A673 (cell line): ENCODE measurements at regions not wholly inside any gene's neighbourhood (a gene's known extent, or its start where the extent isn't known, plus 50 kb on each side); places are given as distances from the start of the nearest gene placed in this dataset.

Source experiments
- BruUV-seq: library from RNA; stranded (reverse); fragments of 400-500 nt; replicated peaks from 2 replicates; lab custom pipeline; 2021; lab: Mats Ljungman, UMichigan
- CTCF ChIA-PET: fragments of 300-600 bp; sonication (Branson Sonifier 250); formaldehyde crosslinking; loops from one replicate; lab custom pipeline; 2022; ENCODE audit warnings: antibody characterized with exemption; lab: Charles Lee
- POLR2A ChIA-PET: fragments of 300-600 bp; sonication (Branson Sonifier 250); formaldehyde crosslinking; loops from one replicate; lab custom pipeline; 2022; ENCODE audit warnings: antibody characterized with exemption; ENCODE audit not compliant: low non-redundant PET; lab: Charles Lee
- DNase-seq: peaks from one replicate; pipeline ENCODE4 v3.0.0-alpha.2; 2015; ENCODE audit warnings: low spot score
- H3K27ac ChIP-seq: fragments of 200-600 bp; sonication (generic); 2 replicates; pipeline ENCODE4 v1.5.1; 2016; ENCODE audit warnings: mixed run types, low read depth, mild to moderate bottlenecking, mixed read lengths, antibody characterized with exemption, low read length; ENCODE audit not compliant: poor library complexity, severe bottlenecking
- H3K27me3 ChIP-seq: fragments of 200-600 bp; sonication (generic); replicated peaks from 2 replicates; pipeline ENCODE4 v1.6.1; 2017; ENCODE audit warnings: mixed run types, low read depth, mild to moderate bottlenecking, mixed read lengths, antibody characterized with exemption, low read length; ENCODE audit not compliant: insufficient read depth, poor library complexity
- H3K36me3 ChIP-seq: fragments of 200-600 bp; sonication (generic); 2 replicates; pipeline ENCODE4 v1.6.1; 2016; ENCODE audit warnings: mixed run types, mild to moderate bottlenecking, mixed read lengths, antibody characterized with exemption, low read length; ENCODE audit not compliant: insufficient read depth, poor library complexity, severe bottlenecking
- H3K4me1 ChIP-seq: fragments of 200-600 bp; sonication (generic); 2 replicates; pipeline ENCODE4 v1.6.1; 2017; ENCODE audit warnings: mixed run types, mild to moderate bottlenecking, mixed read lengths, antibody characterized with exemption, low read length; ENCODE audit not compliant: insufficient read depth, poor library complexity, severe bottlenecking
- H3K4me3 ChIP-seq: fragments of 200-600 bp; sonication (generic); 2 replicates; pipeline ENCODE4 v1.5.1; 2016; ENCODE audit warnings: low read depth, mixed run types, mild to moderate bottlenecking, mixed read lengths, low read length; ENCODE audit not compliant: poor library complexity, severe bottlenecking
- H3K9me3 ChIP-seq: fragments of 200-600 bp; sonication (generic); 2 replicates; pipeline ENCODE4 v1.6.1; 2016; ENCODE audit warnings: mixed run types, low read depth, mild to moderate bottlenecking, mixed read lengths, antibody characterized with exemption, low read length; ENCODE audit not compliant: poor library complexity, severe bottlenecking
- CTCF ChIP-seq: fragments of 300-800, 200-600 bp; sonication (generic); conservative IDR thresholded peaks from 2 replicates; pipeline ENCODE4 v1.5.1; 2017; ENCODE audit warnings: low read depth, mild to moderate bottlenecking, antibody characterized with exemption, low read length, moderate library complexity, mixed read lengths
- EZH2 ChIP-seq: fragments of 200-600 bp; sonication (generic); IDR thresholded peaks from 2 replicates; pipeline ENCODE4 v1.6.1; 2017; ENCODE audit warnings: borderline replicate concordance, low read depth, mild to moderate bottlenecking, mixed read lengths, antibody characterized with exemption, low read length; ENCODE audit not compliant: poor library complexity, severe bottlenecking
- intact Hi-C: fragments of 100-400 bp; cut with micrococcal nuclease; formaldehyde crosslinking; loops from one replicate; pipeline ENCODE4 v1.10.0; 2022; ENCODE audit not compliant: unreplicated experiment

- no TSS peak for BruUV-seq
- Histone ChIP-seq H3K4me1 (no peaks in the 10 kb centered on the region), H3K36me3 (no peaks in the 10 kb centered on the region), H3K27ac (no peak overlapping the region), H3K9me3 (peaks cover 6% of the 10 kb centered on the region), H3K27me3 (no peaks in the 10 kb centered on the region), H3K4me3 (no peak overlapping the region)
- ChIA-PET CTCF (no interaction called here), POLR2A (no interaction called here)
- intact Hi-C loops, result no loop called here
- TF ChIP-seq CTCF (no peak), EZH2 (no peak)
- DNase-seq, result no peak
Measured at GRCh38 chr16:13348416-13348815, 447.0 kb downstream of the SHISA9 start.

- POLR2A ChIA-PET, result no interaction called here
- DNase-seq, result no peak
- no TSS peak for BruUV-seq
- no peaks in the 10 kb centered on the region for H3K4me1 ChIP-seq
- TF ChIP-seq CTCF (no peak), EZH2 (no peak)
- CTCF ChIA-PET, result no interaction called here
- no peaks in the 10 kb centered on the region for H3K36me3 ChIP-seq
- H3K4me3 ChIP-seq, result no peak overlapping the region
- intact Hi-C loops, result no loop called here
- H3K27ac ChIP-seq, result no peak overlapping the region
- H3K27me3 ChIP-seq, result no peaks in the 10 kb centered on the region
- H3K9me3 ChIP-seq, result peaks cover 6% of the 10 kb centered on the region
Measured at GRCh38 chr16:13350000-13350399, 448.6 kb downstream of the SHISA9 start.

- CTCF ChIA-PET, result no interaction called here
- POLR2A ChIA-PET, result no interaction called here
- Histone ChIP-seq H3K4me1 (no peaks in the 10 kb centered on the region), H3K9me3 (peaks cover 6% of the 10 kb centered on the region), H3K4me3 (no peak overlapping the region), H3K36me3 (no peaks in the 10 kb centered on the region), H3K27ac (no peak overlapping the region), H3K27me3 (no peaks in the 10 kb centered on the region)
- no peak for TF ChIP-seq CTCF
- TF ChIP-seq EZH2, result no peak
- intact Hi-C loops, result no loop called here
- BruUV-seq, result no TSS peak
- no peak for DNase-seq
Measured at GRCh38 chr16:13351181-13351580, 449.8 kb downstream of the SHISA9 start.
